Activated CD4-positive, alpha-beta T cell treated with anti-CD3 and anti-CD28 coated beads, Interleukin-2, amount 10 ng/mL, durations not matched to agents 24 days and 14 days (primary cell): ENCODE measurements at regions not wholly inside any gene's neighbourhood (a gene's known extent, or its start where the extent isn't known, plus 50 kb on each side); places are given as distances from the start of the nearest gene placed in this dataset.

Experiments
- DNase-seq: peaks from one replicate; pipeline ENCODE4 v3.0.0; 2022
- H3K27ac Mint-ChIP-seq: one replicate; pipeline ENCODE4 v1.8.0; 2022; ENCODE audit warnings: mild to moderate bottlenecking, mixed read lengths
- H3K27me3 Mint-ChIP-seq: one replicate; pipeline ENCODE4 v1.8.0; 2022; ENCODE audit warnings: mixed read lengths
- H3K36me3 Mint-ChIP-seq: one replicate; pipeline ENCODE4 v1.8.0; 2022; ENCODE audit warnings: low read depth, mild to moderate bottlenecking, mixed read lengths
- H3K4me1 Mint-ChIP-seq: one replicate; pipeline ENCODE4 v1.8.0; 2021; ENCODE audit warnings: mixed read lengths
- H3K4me3 Mint-ChIP-seq: one replicate; pipeline ENCODE4 v1.8.0; 2022; ENCODE audit warnings: mild to moderate bottlenecking, moderate library complexity, mixed read lengths
- H3K9me3 Mint-ChIP-seq: one replicate; pipeline ENCODE4 v1.8.0; 2021; ENCODE audit warnings: mixed read lengths
- intact Hi-C: fragments of 100-400 bp; cut with micrococcal nuclease; formaldehyde crosslinking; loops from one replicate; pipeline ENCODE4 v1.15.1; 2023

- Mint-ChIP-seq H3K27me3 (peaks cover 7% of the 10 kb centered on the region), H3K9me3 (peaks cover 7% of the 10 kb centered on the region), H3K36me3 (no peaks in the 10 kb centered on the region), H3K4me3 (peak overlapping the region; percentile 41), H3K27ac (peak overlapping the region; percentile 48), H3K4me1 (peaks cover 29% of the 10 kb centered on the region)
- intact Hi-C loops = loop anchor here (5.0 kb wide), 1 partner anchor 47 kb away; no protein-coding TSS in a partner anchor
- DNase-seq = peak; percentile 71
Measured at GRCh38 chr7:96430356-96430755, 108.5 kb upstream of the SLC25A13 start.

GRCh38 chr7:96427143-96427542 is 105.2 kb upstream of the SLC25A13 start:
- Mint-ChIP-seq H3K4me3 (no peak overlapping the region), H3K27me3 (peaks cover 8% of the 10 kb centered on the region), H3K4me1 (peaks cover 29% of the 10 kb centered on the region), H3K27ac (no peak overlapping the region), H3K36me3 (no peaks in the 10 kb centered on the region), H3K9me3 (peaks cover 7% of the 10 kb centered on the region)
- no peak for DNase-seq
- intact Hi-C loops = no loop called here

- Mint-ChIP-seq H3K36me3 (no peaks in the 10 kb centered on the region), H3K27me3 (peaks cover 9% of the 10 kb centered on the region)
Measured at GRCh38 chr7:96426685-96427084, 104.8 kb upstream of the SLC25A13 start.

GRCh38 chr7:96426027-96426426 is 104.1 kb upstream of the SLC25A13 start:
- H3K36me3 Mint-ChIP-seq = no peaks in the 10 kb centered on the region
- H3K4me3 Mint-ChIP-seq = no peak overlapping the region
- H3K9me3 Mint-ChIP-seq = peaks cover 4% of the 10 kb centered on the region
- no peak overlapping the region for H3K27ac Mint-ChIP-seq
- peaks cover 29% of the 10 kb centered on the region for H3K4me1 Mint-ChIP-seq
- DNase-seq = no peak
- intact Hi-C loops = no loop called here
- H3K27me3 Mint-ChIP-seq = peaks cover 12% of the 10 kb centered on the region

More at GRCh38 chr7:96426685-96427084, 104.8 kb upstream of the SLC25A13 start:
- Mint-ChIP-seq H3K27ac (no peak overlapping the region), H3K9me3 (peaks cover 4% of the 10 kb centered on the region), H3K4me3 (no peak overlapping the region), H3K4me1 (peaks cover 29% of the 10 kb centered on the region)
- DNase-seq = no peak
- intact Hi-C loops = no loop called here

GRCh38 chr7:96424411-96424810 is 102.5 kb upstream of the SLC25A13 start:
- H3K4me3 Mint-ChIP-seq = no peak overlapping the region
- peaks cover 4% of the 10 kb centered on the region for H3K9me3 Mint-ChIP-seq
- no peaks in the 10 kb centered on the region for H3K36me3 Mint-ChIP-seq
- no peak for DNase-seq
- intact Hi-C loops = no loop called here
- peaks cover 15% of the 10 kb centered on the region for H3K4me1 Mint-ChIP-seq
- peaks cover 18% of the 10 kb centered on the region for H3K27me3 Mint-ChIP-seq
- H3K27ac Mint-ChIP-seq = no peak overlapping the region

DNA sequence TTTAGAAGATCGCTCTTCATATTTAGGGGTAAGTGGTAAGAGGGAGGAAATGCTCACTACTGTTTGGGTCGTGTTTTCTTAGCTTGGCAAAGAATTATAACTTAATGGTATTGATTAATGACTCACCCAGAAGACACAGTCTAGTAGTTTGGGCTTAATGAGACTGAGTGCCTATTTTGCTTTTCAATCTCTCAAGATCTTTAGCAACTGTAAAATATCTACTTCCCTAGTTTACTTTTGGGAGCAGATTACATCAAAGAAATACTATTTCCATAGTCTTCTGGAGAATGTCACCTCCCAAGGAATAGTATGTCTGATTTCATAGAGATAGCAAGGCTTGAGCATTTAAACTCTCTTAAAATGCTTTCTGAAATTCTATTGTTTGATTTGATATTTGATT is 100.5 kb upstream of the SLC25A13 start:
- Mint-ChIP-seq H3K36me3 (no peaks in the 10 kb centered on the region), H3K27me3 (peaks cover 23% of the 10 kb centered on the region), H3K9me3 (peaks cover 4% of the 10 kb centered on the region), H3K27ac (no peak overlapping the region), H3K4me1 (peaks cover 8% of the 10 kb centered on the region), H3K4me3 (no peak overlapping the region)
- intact Hi-C loops = no loop called here
- no peak for DNase-seq

DNA sequence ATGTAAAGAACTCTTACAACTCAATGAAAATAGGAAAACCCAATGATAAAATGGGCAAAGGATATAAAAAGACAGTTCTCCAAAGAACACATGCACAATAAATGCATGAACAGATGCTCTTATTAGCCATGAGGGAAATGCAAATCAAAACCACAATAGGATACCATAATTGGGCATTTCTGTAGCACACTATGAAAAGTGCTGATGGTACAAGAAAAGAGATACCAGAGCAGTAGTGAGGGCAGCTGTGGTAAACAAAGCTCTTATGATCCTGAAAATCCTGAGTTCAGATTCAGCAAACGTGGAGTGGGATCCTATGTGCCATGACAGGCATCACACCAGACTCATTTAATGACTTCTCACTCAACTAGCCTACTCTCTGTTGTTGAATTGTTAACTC is 96.7 kb upstream of the SLC25A13 start:
- Mint-ChIP-seq H3K36me3 (no peaks in the 10 kb centered on the region), H3K4me3 (no peak overlapping the region), H3K27me3 (peaks cover 26% of the 10 kb centered on the region), H3K9me3 (no peaks in the 10 kb centered on the region), H3K4me1 (peaks cover 3% of the 10 kb centered on the region), H3K27ac (no peak overlapping the region)
- intact Hi-C loops = loop anchor here (10.0 kb wide), 2 partner anchors 86 to 286 kb away; partner anchors contain the start of gene SEM1
- DNase-seq = no peak

DNA sequence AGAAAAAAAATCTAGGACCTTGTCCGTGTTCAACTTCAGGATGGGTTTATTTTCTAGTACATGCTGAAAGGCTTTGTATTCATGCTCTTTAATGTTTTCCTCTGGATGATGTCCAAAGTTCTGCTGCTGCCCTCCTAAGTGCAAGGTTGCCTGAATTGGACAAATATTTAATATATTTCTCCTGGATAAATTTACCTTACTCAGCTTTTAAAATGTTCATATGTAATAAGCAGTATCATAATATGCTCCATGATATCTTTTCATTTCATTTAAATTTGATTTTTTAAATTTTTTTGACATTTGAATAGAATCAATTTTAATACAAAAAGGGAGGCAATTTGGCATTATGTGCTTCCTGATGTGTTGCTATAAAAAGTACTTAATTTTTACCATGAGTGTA is 95.9 kb upstream of the SLC25A13 start:
- no peak for DNase-seq
- peaks cover 25% of the 10 kb centered on the region for H3K27me3 Mint-ChIP-seq
- peaks cover 3% of the 10 kb centered on the region for H3K4me1 Mint-ChIP-seq
- H3K4me3 Mint-ChIP-seq = no peak overlapping the region
- no peaks in the 10 kb centered on the region for H3K9me3 Mint-ChIP-seq
- intact Hi-C loops = loop anchor here (2.0 to 10.0 kb wide), 3 partner anchors 87 to 609 kb away; partner anchors contain the start of gene SEM1
- no peak overlapping the region for H3K27ac Mint-ChIP-seq
- no peaks in the 10 kb centered on the region for H3K36me3 Mint-ChIP-seq

GRCh38 chr7:96416599-96416998 is 94.7 kb upstream of the SLC25A13 start:
- Mint-ChIP-seq H3K4me3 (no peak overlapping the region), H3K36me3 (no peaks in the 10 kb centered on the region), H3K27ac (no peak overlapping the region), H3K4me1 (peaks cover 3% of the 10 kb centered on the region), H3K9me3 (no peaks in the 10 kb centered on the region), H3K27me3 (peaks cover 23% of the 10 kb centered on the region)
- no peak for DNase-seq
- intact Hi-C loops = loop anchor here (2.0 to 10.0 kb wide), 3 partner anchors 88 to 610 kb away; partner anchors contain the start of gene SEM1

DNA sequence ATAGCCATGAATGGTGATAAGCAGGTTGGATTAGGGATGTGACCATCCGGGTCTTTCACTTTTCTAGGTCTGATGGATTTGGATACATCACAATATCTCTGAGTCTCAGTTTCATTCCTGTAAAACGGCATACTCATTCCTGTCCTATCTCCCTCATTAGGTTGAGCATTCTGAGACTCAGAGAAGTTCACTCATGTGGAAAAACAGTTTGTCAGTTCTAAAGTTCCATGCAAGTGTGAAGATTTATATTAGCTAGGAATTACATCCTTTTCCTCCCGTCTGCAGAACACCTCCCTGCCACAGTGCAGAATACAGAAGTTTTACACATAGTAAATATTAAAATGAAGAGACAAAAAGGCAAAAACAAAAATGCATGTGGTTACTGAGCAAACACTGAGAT is 94.2 kb upstream of the SLC25A13 start:
- intact Hi-C loops = loop anchor here (2.0 to 10.0 kb wide), 3 partner anchors 89 to 611 kb away; partner anchors contain the start of gene SEM1
- H3K36me3 Mint-ChIP-seq = no peaks in the 10 kb centered on the region
- H3K27ac Mint-ChIP-seq = no peak overlapping the region
- H3K27me3 Mint-ChIP-seq = peaks cover 21% of the 10 kb centered on the region
- DNase-seq = no peak
- no peak overlapping the region for H3K4me3 Mint-ChIP-seq
- H3K4me1 Mint-ChIP-seq = peaks cover 3% of the 10 kb centered on the region
- H3K9me3 Mint-ChIP-seq = no peaks in the 10 kb centered on the region

- intact Hi-C loops = loop anchor here (10.0 kb wide), 2 partner anchors 89 to 289 kb away; partner anchors contain the start of gene SEM1
- Mint-ChIP-seq H3K4me1 (peaks cover 3% of the 10 kb centered on the region), H3K9me3 (no peaks in the 10 kb centered on the region), H3K27me3 (peaks cover 18% of the 10 kb centered on the region), H3K36me3 (no peaks in the 10 kb centered on the region), H3K27ac (no peak overlapping the region), H3K4me3 (no peak overlapping the region)
- no peak for DNase-seq
Measured at GRCh38 chr7:96415293-96415940, 93.5 kb upstream of the SLC25A13 start.

- intact Hi-C loops = loop anchor here (5.0 to 10.0 kb wide), 3 partner anchors 90 to 338 kb away; partner anchors contain the start of gene SEM1
Measured at GRCh38 chr7:96414931-96415292, 93.0 kb upstream of the SLC25A13 start.

GRCh38 chr7:96410126-96410839 is 88.4 kb upstream of the SLC25A13 start:
- Mint-ChIP-seq H3K4me1 (peaks cover 3% of the 10 kb centered on the region), H3K27ac (no peak overlapping the region), H3K36me3 (no peaks in the 10 kb centered on the region), H3K4me3 (no peak overlapping the region), H3K9me3 (no peaks in the 10 kb centered on the region), H3K27me3 (peaks cover 6% of the 10 kb centered on the region)
- DNase-seq = no peak
- intact Hi-C loops = loop anchor here (5.0 to 10.0 kb wide), 3 partner anchors 95 to 333 kb away; partner anchors contain the start of gene SEM1

More at GRCh38 chr7:96414931-96415292, 93.0 kb upstream of the SLC25A13 start:
- H3K9me3 Mint-ChIP-seq = no peaks in the 10 kb centered on the region
- H3K27ac Mint-ChIP-seq = no peak overlapping the region
- no peak overlapping the region for H3K4me3 Mint-ChIP-seq
- peak; percentile 88 for DNase-seq
- H3K36me3 Mint-ChIP-seq = no peaks in the 10 kb centered on the region
- H3K4me1 Mint-ChIP-seq = peaks cover 3% of the 10 kb centered on the region
- H3K27me3 Mint-ChIP-seq = peaks cover 18% of the 10 kb centered on the region

GRCh38 chr7:96408881-96409280 is 87.0 kb upstream of the SLC25A13 start:
- Mint-ChIP-seq H3K4me1 (no peaks in the 10 kb centered on the region), H3K9me3 (no peaks in the 10 kb centered on the region), H3K27ac (no peak overlapping the region), H3K4me3 (no peak overlapping the region), H3K36me3 (no peaks in the 10 kb centered on the region), H3K27me3 (peaks cover 17% of the 10 kb centered on the region)
- no peak for DNase-seq
- intact Hi-C loops = no loop called here
